Skeletal muscle tissue (tissue), 3 donors: ENCODE measurements at regions not wholly inside any gene's neighbourhood (a gene's known extent, or its start where the extent isn't known, plus 50 kb on each side); places are given as distances from the start of the nearest gene placed in this dataset.
"Not testable (repeated sequence)": the region's sequence is repeated elsewhere in the genome, so short reads cannot be mapped to it uniquely, and the experiment has no call there.

ENCODE experiments used
- H3K27ac ChIP-seq: one replicate; pipeline ENCODE4 v1.7.0; 2013; ENCODE audit warnings: mild to moderate bottlenecking, low read depth, low read length, inconsistent platforms
- H3K27me3 ChIP-seq, 3 donors: one replicate each; pipeline ENCODE4 v1.7.0; 2013; ENCODE audit warnings: low read length in 3 of 3; ENCODE audit not compliant: control insufficient read depth in 3 of 3, insufficient read depth in 3 of 3
- H3K36me3 ChIP-seq, 3 donors: one replicate each; pipeline ENCODE4 v1.7.0; 2013; ENCODE audit warnings: low read length in 3 of 3; ENCODE audit not compliant: control insufficient read depth in 3 of 3, insufficient read depth in 3 of 3
- H3K4me1 ChIP-seq, 3 donors: one replicate each; pipeline ENCODE4 v1.7.0; 2013; ENCODE audit warnings: low read length in 3 of 3, mild to moderate bottlenecking in 3 of 3; ENCODE audit not compliant: control insufficient read depth in 3 of 3, insufficient read depth in 3 of 3
- H3K4me3 ChIP-seq, 3 donors: one replicate each; pipeline ENCODE4 v1.7.0; 2013; ENCODE audit warnings: low read length in 3 of 3
- H3K9ac ChIP-seq, 3 donors: one replicate each; pipeline ENCODE4 v1.7.0; 2013; ENCODE audit warnings: low read length in 3 of 3, mild to moderate bottlenecking in 3 of 3, moderate library complexity in 2 of 3, low read depth in 1 of 3
- H3K9me3 ChIP-seq, 3 donors: one replicate each; pipeline ENCODE4 v1.7.0; 2013; ENCODE audit warnings: low read length in 3 of 3; ENCODE audit not compliant: control insufficient read depth in 3 of 3
- donor health status: Osteomylitis.

DNA sequence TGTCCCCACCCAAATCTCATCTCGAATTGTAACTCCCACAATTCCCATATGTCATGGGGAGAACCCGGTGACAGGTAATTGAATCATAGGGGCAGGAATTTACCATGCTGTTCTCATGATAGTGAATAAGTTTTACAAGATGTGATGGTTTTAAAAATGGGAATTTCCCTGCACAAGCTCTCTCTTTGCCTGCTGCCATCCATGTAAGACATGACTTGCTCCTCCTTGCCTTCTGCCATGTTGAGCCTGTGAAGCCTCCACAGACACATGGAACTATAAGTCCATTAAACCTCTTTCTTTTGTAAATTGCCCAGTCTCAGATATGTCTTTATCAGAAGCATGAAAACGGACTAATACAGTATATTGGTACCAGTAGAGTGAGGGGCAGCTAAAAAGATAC is 546.9 kb downstream of the ZNF385D start:
- not testable (repeated sequence) for H3K36me3 ChIP-seq, H3K9ac ChIP-seq, H3K27ac ChIP-seq, H3K9me3 ChIP-seq, H3K27me3 ChIP-seq, H3K4me1 ChIP-seq, H3K4me3 ChIP-seq

DNA sequence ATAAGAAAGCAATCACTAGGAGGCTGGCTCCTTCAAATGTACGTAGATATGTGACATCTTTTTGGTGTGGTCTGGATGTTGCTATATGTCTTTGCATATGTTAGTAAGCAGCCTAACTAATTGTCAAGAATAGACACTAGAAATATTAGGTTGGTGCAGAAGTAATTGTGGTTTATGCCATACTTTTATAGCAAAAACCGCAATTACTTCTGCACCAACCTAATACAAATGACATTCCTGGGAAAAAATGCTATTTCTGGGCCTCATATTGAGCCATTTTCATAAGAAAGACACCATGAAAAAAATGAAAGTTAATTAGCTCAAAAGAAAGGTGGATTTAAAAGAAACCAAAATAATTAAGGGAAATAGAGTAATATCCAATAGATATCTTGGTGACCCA is 555.8 kb downstream of the ZNF385D start:
- no peaks in the 10 kb centered on the region for H3K4me1 ChIP-seq
- H3K36me3 ChIP-seq, result no peaks in the 10 kb centered on the region
- no peaks in the 10 kb centered on the region for H3K9me3 ChIP-seq
- H3K9ac ChIP-seq, result no peak overlapping the region
- H3K27ac ChIP-seq, result no peak overlapping the region
- no peak overlapping the region for H3K4me3 ChIP-seq
- H3K27me3 ChIP-seq, result no peaks in the 10 kb centered on the region

GRCh38 chr3:21194036-21194435 is 557.0 kb downstream of the ZNF385D start:
- H3K9me3 ChIP-seq, H3K9ac ChIP-seq, H3K27ac ChIP-seq, H3K4me3 ChIP-seq, H3K4me1 ChIP-seq, H3K27me3 ChIP-seq, H3K36me3 ChIP-seq: not testable (repeated sequence)

DNA sequence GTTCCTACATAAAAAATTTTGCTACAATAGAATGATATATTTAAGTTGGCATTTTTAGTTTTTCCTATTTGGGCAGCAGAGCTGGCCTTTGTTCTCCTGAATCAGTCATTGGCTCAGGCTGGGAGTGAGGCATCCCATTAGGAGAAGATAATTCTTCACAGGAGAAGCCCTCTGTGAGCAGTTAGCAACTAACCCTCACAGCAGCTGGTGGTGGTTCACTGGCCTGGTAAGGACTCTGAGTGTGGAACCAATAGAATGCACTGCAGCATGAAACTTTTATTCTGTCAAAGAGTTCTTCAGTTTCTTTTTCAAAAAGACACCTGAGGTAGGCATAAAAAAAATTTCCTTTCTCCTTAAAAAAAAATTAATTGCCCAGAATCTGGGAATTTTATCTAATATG is 562.6 kb downstream of the ZNF385D start:
- Histone ChIP-seq H3K9ac (no peak overlapping the region), H3K36me3 (no peaks in the 10 kb centered on the region), H3K4me3 (no peak overlapping the region), H3K27ac (no peak overlapping the region), H3K27me3 (no peaks in the 10 kb centered on the region), H3K4me1 (no peaks in the 10 kb centered on the region), H3K9me3 (peaks cover 0 to 5% (median 0%) of the 10 kb centered on the region in 3 donors)

DNA sequence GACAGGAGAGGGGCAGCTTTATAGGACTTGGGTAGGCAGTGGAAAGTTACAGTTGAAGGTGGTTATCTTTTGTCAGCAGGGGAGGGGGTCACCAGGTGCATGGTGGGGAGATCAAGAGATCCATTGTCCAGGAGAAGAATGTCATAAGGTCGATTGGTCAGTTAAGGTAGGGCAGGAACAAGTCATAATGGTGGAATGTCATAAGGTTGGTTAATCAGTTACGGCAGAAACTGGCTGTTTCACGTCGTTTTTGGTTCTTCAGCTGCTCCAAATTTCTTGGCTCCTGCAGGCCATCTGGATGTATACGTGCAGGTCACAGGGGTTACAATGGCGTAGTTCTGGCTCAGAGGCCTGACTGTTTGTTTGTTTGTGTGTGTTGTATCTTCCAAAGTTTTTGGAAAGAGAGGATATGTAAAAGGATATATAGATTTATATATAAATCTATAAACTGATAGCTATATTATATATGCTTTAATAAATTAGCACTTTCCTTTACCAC is 565.1 kb downstream of the ZNF385D start:
- H3K27me3 ChIP-seq, result no peaks in the 10 kb centered on the region
- no peak overlapping the region for H3K4me3 ChIP-seq
- H3K9ac ChIP-seq, result no peak overlapping the region
- H3K9me3 ChIP-seq, result peaks cover 0 to 5% (median 0%) of the 10 kb centered on the region in 3 donors
- H3K4me1 ChIP-seq, result no peaks in the 10 kb centered on the region
- H3K36me3 ChIP-seq, result no peaks in the 10 kb centered on the region
- no peak overlapping the region for H3K27ac ChIP-seq

DNA sequence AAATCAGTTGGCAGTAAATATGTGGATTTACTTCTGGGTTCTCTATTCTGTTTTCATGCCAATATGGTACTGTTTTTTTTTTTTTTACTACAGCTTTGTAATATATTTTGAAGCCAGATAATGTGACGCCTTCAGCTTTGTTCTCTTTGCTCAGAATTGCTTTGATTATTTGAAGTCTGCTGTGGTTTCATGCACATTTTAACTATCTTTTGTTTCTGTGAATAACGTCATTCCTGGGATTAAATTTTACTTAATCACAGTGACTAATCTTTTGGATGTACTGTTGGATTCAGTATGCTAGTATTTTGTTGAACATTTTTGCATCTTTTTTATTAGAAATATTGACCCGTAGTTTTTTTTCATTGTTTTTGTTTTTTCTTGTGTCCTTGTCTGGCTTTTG is 576.5 kb downstream of the ZNF385D start:
- Histone ChIP-seq H3K9ac (no peak overlapping the region), H3K27ac (no peak overlapping the region), H3K36me3 (no peaks in the 10 kb centered on the region), H3K4me3 (no peak overlapping the region), H3K9me3 (no peaks in the 10 kb centered on the region), H3K27me3 (no peaks in the 10 kb centered on the region), H3K4me1 (no peaks in the 10 kb centered on the region)

DNA sequence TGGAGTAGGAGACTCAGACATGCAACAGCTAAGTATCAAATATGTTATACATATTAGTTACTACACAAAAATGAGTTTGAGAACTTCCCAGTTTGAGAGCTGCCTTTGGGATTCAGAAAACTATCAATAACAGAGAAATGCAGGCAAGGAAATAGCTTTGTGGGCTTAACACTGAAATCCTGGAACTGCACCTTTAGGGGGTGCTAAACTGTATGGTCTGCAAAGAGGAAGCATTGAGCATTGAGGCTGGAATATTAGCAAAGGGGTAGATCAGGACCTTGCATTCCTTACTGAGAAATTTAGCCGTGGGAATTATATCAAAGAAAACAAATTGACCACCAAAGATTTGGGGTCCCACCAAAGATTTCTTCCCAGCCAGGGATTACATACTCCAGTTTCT is 580.0 kb downstream of the ZNF385D start:
- no peaks in the 10 kb centered on the region for H3K36me3 ChIP-seq
- no peaks in the 10 kb centered on the region for H3K27me3 ChIP-seq
- H3K4me1 ChIP-seq, result no peaks in the 10 kb centered on the region
- H3K9ac ChIP-seq, result no peak overlapping the region
- H3K27ac ChIP-seq, result no peak overlapping the region
- H3K4me3 ChIP-seq, result no peak overlapping the region
- no peaks in the 10 kb centered on the region for H3K9me3 ChIP-seq

- H3K9me3 ChIP-seq, result no peaks in the 10 kb centered on the region
Observed at GRCh38 chr3:21169948-21170347, 581.1 kb downstream of the ZNF385D start.

GRCh38 chr3:21168471-21168870 is 582.5 kb downstream of the ZNF385D start:
- no peaks in the 10 kb centered on the region for H3K4me1 ChIP-seq
- no peaks in the 10 kb centered on the region for H3K27me3 ChIP-seq
- H3K36me3 ChIP-seq, result no peaks in the 10 kb centered on the region
- H3K4me3 ChIP-seq, result no peak overlapping the region
- H3K9me3 ChIP-seq, result no peaks in the 10 kb centered on the region
- no peak overlapping the region for H3K9ac ChIP-seq
- H3K27ac ChIP-seq, result no peak overlapping the region

More at GRCh38 chr3:21169948-21170347, 581.1 kb downstream of the ZNF385D start:
- no peak overlapping the region for H3K27ac ChIP-seq
- no peaks in the 10 kb centered on the region for H3K4me1 ChIP-seq
- no peak overlapping the region for H3K4me3 ChIP-seq
- no peaks in the 10 kb centered on the region for H3K27me3 ChIP-seq
- H3K36me3 ChIP-seq, result no peaks in the 10 kb centered on the region
- no peak overlapping the region for H3K9ac ChIP-seq

GRCh38 chr3:21163956-21164355 is 587.1 kb downstream of the ZNF385D start:
- Histone ChIP-seq H3K9ac (no peak overlapping the region), H3K4me3 (no peak overlapping the region), H3K27ac (no peak overlapping the region), H3K27me3 (no peaks in the 10 kb centered on the region), H3K36me3 (no peaks in the 10 kb centered on the region), H3K4me1 (no peaks in the 10 kb centered on the region), H3K9me3 (no peaks in the 10 kb centered on the region)

DNA sequence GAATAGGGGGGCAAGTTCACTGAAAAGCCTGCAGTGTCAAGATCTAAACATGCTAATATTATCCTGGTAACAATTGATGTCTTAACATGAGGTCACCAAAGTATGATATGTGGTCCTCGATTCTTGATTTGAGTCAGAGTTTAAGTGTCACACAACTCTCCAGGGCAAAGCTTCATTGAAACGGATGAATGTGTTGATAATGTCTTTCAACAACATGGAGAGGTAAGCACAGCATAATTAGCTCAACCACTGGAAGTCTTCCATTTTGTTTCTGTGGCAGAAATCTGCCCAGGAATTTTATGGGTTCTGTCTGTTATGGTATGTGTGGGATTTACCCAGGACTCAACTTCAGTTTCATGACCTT is 591.5 kb downstream of the ZNF385D start:
- H3K27ac ChIP-seq, result no peak overlapping the region
- no peaks in the 10 kb centered on the region for H3K4me1 ChIP-seq
- no peaks in the 10 kb centered on the region for H3K9me3 ChIP-seq
- H3K36me3 ChIP-seq, result no peaks in the 10 kb centered on the region
- H3K9ac ChIP-seq, result no peak overlapping the region
- no peaks in the 10 kb centered on the region for H3K27me3 ChIP-seq
- no peak overlapping the region for H3K4me3 ChIP-seq
